ENCODE measurements at regions not wholly inside any gene's neighbourhood (a gene's known extent, or its start where the extent isn't known, plus 50 kb on each side); places are given as distances from the start of the nearest gene placed in this dataset.

DNA sequence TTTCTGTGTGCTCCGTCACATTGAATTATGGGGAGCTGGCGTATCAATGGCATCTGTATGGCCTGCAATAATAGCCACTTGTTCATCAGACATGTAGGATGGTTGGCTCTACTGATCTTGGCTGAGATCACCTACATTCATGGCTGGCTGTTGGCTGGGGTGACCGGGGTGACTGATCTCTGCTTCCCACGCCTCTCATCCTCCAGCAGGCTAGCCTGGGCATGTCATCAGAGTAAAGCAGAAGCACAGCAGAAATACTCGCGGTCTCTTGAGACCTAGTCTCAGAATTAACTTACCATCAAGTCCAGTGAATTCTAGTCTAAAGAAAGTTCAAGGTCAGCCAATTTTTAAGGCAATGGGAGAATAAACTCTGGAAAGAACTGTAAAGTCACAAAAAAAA, 257.7 kb upstream of the GLI3 start:
- no peaks in the 10 kb centered on the region for H3F3A ChIP-seq (ENCODE audit: insufficient read depth, low read length, poor library complexity, severe bottlenecking)
- H2AFZ ChIP-seq (ENCODE audit: low read depth, low read length), result no peak overlapping the region
- no peak overlapping the region for H3K27ac ChIP-seq (ENCODE audit: low read length)
- TF ChIP-seq SMC3 (conservative IDR thresholded peaks at IDR 0.05; ENCODE audit: poor library complexity) (no peak), RAD21 (conservative IDR thresholded peaks at IDR 0.05) (no peak), POLR2AphosphoS5 (IDR thresholded peaks at IDR 0.05) (no peak), EZH2 (IDR thresholded peaks at IDR 0.05; ENCODE audit: borderline replicate concordance, insufficient read depth, low read length, poor library complexity, severe bottlenecking) (no peak), MXI1 (conservative IDR thresholded peaks at IDR 0.05; ENCODE audit: poor library complexity, severe bottlenecking) (no peak), TAF1 (IDR thresholded peaks at IDR 0.05; ENCODE audit: low read depth) (no peak)
- TF ChIP-seq, protein P1, sequence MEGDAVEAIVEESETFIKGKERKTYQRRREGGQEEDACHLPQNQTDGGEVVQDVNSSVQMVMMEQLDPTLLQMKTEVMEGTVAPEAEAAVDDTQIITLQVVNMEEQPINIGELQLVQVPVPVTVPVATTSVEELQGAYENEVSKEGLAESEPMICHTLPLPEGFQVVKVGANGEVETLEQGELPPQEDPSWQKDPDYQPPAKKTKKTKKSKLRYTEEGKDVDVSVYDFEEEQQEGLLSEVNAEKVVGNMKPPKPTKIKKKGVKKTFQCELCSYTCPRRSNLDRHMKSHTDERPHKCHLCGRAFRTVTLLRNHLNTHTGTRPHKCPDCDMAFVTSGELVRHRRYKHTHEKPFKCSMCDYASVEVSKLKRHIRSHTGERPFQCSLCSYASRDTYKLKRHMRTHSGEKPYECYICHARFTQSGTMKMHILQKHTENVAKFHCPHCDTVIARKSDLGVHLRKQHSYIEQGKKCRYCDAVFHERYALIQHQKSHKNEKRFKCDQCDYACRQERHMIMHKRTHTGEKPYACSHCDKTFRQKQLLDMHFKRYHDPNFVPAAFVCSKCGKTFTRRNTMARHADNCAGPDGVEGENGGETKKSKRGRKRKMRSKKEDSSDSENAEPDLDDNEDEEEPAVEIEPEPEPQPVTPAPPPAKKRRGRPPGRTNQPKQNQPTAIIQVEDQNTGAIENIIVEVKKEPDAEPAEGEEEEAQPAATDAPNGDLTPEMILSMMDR (IDR thresholded peaks at IDR 0.05; ENCODE audit: poor library complexity, severe bottlenecking), result no peak
- H4K20me1 ChIP-seq (ENCODE audit: insufficient read depth), result no peaks in the 10 kb centered on the region
- H3K27me3 ChIP-seq (ENCODE audit: insufficient read depth, low read depth, low read length), result no peaks in the 10 kb centered on the region
- H3K36me3 ChIP-seq (ENCODE audit: insufficient read depth, low read length), result no peaks in the 10 kb centered on the region
- no peaks in the 10 kb centered on the region for H3K79me2 ChIP-seq (replicated peaks; ENCODE audit: insufficient read depth, low read length)
- no peaks in the 10 kb centered on the region for H3K9me2 ChIP-seq (ENCODE audit: insufficient read depth, low read length)
- no peak overlapping the region for H3K4me3 ChIP-seq (ENCODE audit: low read length)
- H3K4me2 ChIP-seq (ENCODE audit: low read length), result no peak overlapping the region
- no peak overlapping the region for H3K9ac ChIP-seq (ENCODE audit: low read length)
- no peaks in the 10 kb centered on the region for H3K9me3 ChIP-seq (ENCODE audit: low read length)

DNA sequence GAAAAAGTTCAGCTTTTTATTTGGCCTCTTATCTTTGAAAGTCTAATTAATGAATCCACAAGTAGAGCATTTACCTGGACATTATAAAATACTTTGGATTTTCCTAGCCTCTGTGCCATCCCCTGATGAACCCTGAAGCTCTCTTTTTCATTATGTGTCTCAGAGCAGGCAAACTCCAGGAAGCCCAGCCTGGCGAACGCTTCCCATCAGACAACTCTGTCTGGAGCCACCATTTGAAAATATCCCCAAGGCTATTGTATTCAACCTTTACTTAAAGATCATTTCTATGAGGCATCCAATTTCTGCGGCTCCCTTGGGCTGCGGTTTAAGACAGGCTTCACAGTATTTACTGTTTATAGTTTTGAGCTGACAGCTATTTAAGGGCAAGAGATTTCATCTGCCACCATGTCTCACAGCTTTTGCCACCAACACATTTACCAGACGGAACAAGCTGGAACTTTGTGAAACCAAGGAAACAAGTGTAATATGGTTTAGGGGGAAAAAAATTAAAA, 257.2 kb upstream of the GLI3 start:
- Histone ChIP-seq H3K4me3 (ENCODE audit: low read length) (peak overlapping the region; percentile 65), H3K9me2 (ENCODE audit: insufficient read depth, low read length) (no peaks in the 10 kb centered on the region), H3K36me3 (ENCODE audit: insufficient read depth, low read length) (no peaks in the 10 kb centered on the region), H3K9me3 (ENCODE audit: low read length) (no peaks in the 10 kb centered on the region), H3K27ac (ENCODE audit: low read length) (no peak overlapping the region), H3K9ac (ENCODE audit: low read length) (no peak overlapping the region), H3K79me2 (replicated peaks; ENCODE audit: insufficient read depth, low read length) (no peaks in the 10 kb centered on the region), H2AFZ (ENCODE audit: low read depth, low read length) (no peak overlapping the region), H3K27me3 (ENCODE audit: insufficient read depth, low read depth, low read length) (no peaks in the 10 kb centered on the region), H3K4me2 (ENCODE audit: low read length) (no peak overlapping the region), H4K20me1 (ENCODE audit: insufficient read depth) (no peaks in the 10 kb centered on the region), H3F3A (ENCODE audit: insufficient read depth, low read length, poor library complexity, severe bottlenecking) (no peaks in the 10 kb centered on the region)
- no peak for TF ChIP-seq POLR2AphosphoS5 (IDR thresholded peaks at IDR 0.05)
- no peak for TF ChIP-seq EZH2 (IDR thresholded peaks at IDR 0.05; ENCODE audit: borderline replicate concordance, insufficient read depth, low read length, poor library complexity, severe bottlenecking)
- no peak for TF ChIP-seq RAD21 (conservative IDR thresholded peaks at IDR 0.05)
- no peak for TF ChIP-seq SMC3 (conservative IDR thresholded peaks at IDR 0.05; ENCODE audit: poor library complexity)
- no peak for TF ChIP-seq TAF1 (IDR thresholded peaks at IDR 0.05; ENCODE audit: low read depth)
- no peak for TF ChIP-seq MXI1 (conservative IDR thresholded peaks at IDR 0.05; ENCODE audit: poor library complexity, severe bottlenecking)
- TF ChIP-seq, protein P1 (IDR thresholded peaks at IDR 0.05; ENCODE audit: poor library complexity, severe bottlenecking), result no peak
- TF ChIP-seq, protein P2, sequence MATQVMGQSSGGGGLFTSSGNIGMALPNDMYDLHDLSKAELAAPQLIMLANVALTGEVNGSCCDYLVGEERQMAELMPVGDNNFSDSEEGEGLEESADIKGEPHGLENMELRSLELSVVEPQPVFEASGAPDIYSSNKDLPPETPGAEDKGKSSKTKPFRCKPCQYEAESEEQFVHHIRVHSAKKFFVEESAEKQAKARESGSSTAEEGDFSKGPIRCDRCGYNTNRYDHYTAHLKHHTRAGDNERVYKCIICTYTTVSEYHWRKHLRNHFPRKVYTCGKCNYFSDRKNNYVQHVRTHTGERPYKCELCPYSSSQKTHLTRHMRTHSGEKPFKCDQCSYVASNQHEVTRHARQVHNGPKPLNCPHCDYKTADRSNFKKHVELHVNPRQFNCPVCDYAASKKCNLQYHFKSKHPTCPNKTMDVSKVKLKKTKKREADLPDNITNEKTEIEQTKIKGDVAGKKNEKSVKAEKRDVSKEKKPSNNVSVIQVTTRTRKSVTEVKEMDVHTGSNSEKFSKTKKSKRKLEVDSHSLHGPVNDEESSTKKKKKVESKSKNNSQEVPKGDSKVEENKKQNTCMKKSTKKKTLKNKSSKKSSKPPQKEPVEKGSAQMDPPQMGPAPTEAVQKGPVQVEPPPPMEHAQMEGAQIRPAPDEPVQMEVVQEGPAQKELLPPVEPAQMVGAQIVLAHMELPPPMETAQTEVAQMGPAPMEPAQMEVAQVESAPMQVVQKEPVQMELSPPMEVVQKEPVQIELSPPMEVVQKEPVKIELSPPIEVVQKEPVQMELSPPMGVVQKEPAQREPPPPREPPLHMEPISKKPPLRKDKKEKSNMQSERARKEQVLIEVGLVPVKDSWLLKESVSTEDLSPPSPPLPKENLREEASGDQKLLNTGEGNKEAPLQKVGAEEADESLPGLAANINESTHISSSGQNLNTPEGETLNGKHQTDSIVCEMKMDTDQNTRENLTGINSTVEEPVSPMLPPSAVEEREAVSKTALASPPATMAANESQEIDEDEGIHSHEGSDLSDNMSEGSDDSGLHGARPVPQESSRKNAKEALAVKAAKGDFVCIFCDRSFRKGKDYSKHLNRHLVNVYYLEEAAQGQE (IDR thresholded peaks at IDR 0.05; ENCODE audit: borderline replicate concordance), result no peak
- TF ChIP-seq EP300 (conservative IDR thresholded peaks at IDR 0.05; ENCODE audit: poor library complexity, severe bottlenecking), result no peak

Measured in neural cell (in vitro differentiated cells).